Suprapubic skin (tissue), 4 donors: ENCODE measurements at regions not wholly inside any gene's neighbourhood (a gene's known extent, or its start where the extent isn't known, plus 50 kb on each side); places are given as distances from the start of the nearest gene placed in this dataset.

Source experiments
- DNase-seq, 2 donors: peaks; one replicate each; pipeline ENCODE4 v3.0.0-alpha.2; 2019; ENCODE audit warnings: low spot score in 2 of 2
- H3K27ac ChIP-seq: fragments of 200-600 bp; sonication (generic); one replicate; pipeline ENCODE4 v1.5.1; 2019
- H3K27me3 ChIP-seq: fragments of 200-600 bp; sonication (generic); one replicate; pipeline ENCODE4 v1.5.1; 2019
- H3K36me3 ChIP-seq: fragments of 200-600 bp; sonication (generic); one replicate; pipeline ENCODE4 v1.5.1; 2019
- H3K4me1 ChIP-seq: fragments of 200-600 bp; sonication (generic); one replicate; pipeline ENCODE4 v1.5.1; 2019
- H3K4me3 ChIP-seq: fragments of 200-600 bp; sonication (generic); one replicate; pipeline ENCODE4 v1.5.1; 2019; ENCODE audit warnings: mild to moderate bottlenecking
- H3K9me3 ChIP-seq: fragments of 200-600 bp; sonication (generic); one replicate; pipeline ENCODE4 v1.5.1; 2019
- EP300 ChIP-seq: sonication (generic); formaldehyde crosslinking; IDR thresholded peaks from one replicate; pipeline ENCODE4 v1.6.1; 2017; ENCODE audit warnings: antibody characterized with exemption
- POLR2A ChIP-seq, 2 donors: fragments of 450-650 bp; IDR thresholded peaks; one replicate each; pipeline ENCODE4 v1.6.1; 2017; ENCODE audit warnings: antibody characterized with exemption in 2 of 2, mild to moderate bottlenecking in 2 of 2, moderate library complexity in 2 of 2
- POLR2AphosphoS5 ChIP-seq, 3 donors: sonication (generic); formaldehyde crosslinking; IDR thresholded peaks; one replicate each; pipeline ENCODE4 v1.6.1; 2017; ENCODE audit warnings: antibody characterized with exemption in 3 of 3
- WGBS: methylation state at CpG from one replicate; pipeline ENCODE4 v1.1.5; 2018; 5-methylcytosine and 5-hydroxymethylcytosine counted together
- TF ChIP-seq, protein P1 (sequence below), 2 donors: fragments of 200-600 bp in 1 of 2; fragments of 450-650 bp in 1 of 2; sonication (generic) in 1 of 2; IDR thresholded peaks; one replicate each; pipeline ENCODE4 v1.5.1; 2016 to 2019; ENCODE audit warnings: antibody characterized with exemption in 2 of 2, mild to moderate bottlenecking in 1 of 2, moderate library complexity in 1 of 2

DNA sequence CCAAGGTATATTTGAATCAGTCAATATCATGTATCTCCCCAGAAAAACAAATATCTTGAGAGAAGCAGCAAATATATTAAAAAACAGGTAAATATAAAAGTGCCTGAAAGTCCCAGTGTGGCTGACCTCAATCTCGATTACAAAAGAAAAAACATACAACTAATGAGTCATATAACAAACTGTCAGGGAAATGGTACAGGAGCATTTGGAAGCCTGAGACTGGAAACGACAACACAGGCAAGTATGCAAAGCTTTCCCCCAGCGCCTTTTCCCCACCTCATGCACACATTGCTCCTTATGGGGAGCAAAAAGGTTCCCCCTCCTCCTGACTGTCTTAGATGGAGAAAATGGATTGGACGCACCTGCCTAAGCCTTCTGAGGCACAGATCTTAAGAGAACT lies 230.7 kb downstream of the TMX3 start:
- WGBS: 93% methylated on average over 4 of the region's 4 CpGs
- TF ChIP-seq POLR2AphosphoS5 (IDR thresholded peaks at IDR 0.05): no peak
- no peak for TF ChIP-seq EP300
- no peak for TF ChIP-seq POLR2A (IDR thresholded peaks at IDR 0.05)
- TF ChIP-seq, protein P1, sequence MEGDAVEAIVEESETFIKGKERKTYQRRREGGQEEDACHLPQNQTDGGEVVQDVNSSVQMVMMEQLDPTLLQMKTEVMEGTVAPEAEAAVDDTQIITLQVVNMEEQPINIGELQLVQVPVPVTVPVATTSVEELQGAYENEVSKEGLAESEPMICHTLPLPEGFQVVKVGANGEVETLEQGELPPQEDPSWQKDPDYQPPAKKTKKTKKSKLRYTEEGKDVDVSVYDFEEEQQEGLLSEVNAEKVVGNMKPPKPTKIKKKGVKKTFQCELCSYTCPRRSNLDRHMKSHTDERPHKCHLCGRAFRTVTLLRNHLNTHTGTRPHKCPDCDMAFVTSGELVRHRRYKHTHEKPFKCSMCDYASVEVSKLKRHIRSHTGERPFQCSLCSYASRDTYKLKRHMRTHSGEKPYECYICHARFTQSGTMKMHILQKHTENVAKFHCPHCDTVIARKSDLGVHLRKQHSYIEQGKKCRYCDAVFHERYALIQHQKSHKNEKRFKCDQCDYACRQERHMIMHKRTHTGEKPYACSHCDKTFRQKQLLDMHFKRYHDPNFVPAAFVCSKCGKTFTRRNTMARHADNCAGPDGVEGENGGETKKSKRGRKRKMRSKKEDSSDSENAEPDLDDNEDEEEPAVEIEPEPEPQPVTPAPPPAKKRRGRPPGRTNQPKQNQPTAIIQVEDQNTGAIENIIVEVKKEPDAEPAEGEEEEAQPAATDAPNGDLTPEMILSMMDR (IDR thresholded peaks at IDR 0.05): no peak
- H3K27ac ChIP-seq: no peak overlapping the region
- H3K27me3 ChIP-seq: no peaks in the 10 kb centered on the region
- no peaks in the 10 kb centered on the region for H3K4me1 ChIP-seq
- H3K9me3 ChIP-seq: no peaks in the 10 kb centered on the region
- no peaks in the 10 kb centered on the region for H3K36me3 ChIP-seq
- no peak overlapping the region for H3K4me3 ChIP-seq
- DNase-seq: no peak

DNA sequence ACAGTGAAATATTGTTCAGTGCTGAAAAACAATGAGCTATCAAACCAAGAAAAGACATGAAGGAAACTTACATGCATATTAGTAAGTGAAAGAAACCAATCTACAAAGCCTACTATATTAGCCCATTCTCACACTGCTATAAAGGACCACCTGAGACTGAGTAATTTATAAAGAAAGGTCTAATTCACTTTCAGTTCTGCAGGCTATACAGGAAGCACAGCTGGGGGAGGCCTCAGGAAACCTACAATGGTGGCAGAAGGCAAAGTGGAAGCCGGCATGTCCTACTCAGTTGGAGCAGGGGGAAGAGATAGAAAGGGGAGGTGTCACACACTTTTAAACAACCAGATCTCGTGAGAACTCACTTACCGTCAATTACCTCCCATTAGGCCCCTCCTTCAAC lies 232.1 kb downstream of the TMX3 start:
- Histone ChIP-seq H3K36me3 (no peaks in the 10 kb centered on the region), H3K4me3 (no peak overlapping the region), H3K27ac (no peak overlapping the region), H3K4me1 (no peaks in the 10 kb centered on the region), H3K27me3 (no peaks in the 10 kb centered on the region), H3K9me3 (no peaks in the 10 kb centered on the region)
- TF ChIP-seq POLR2AphosphoS5 (IDR thresholded peaks at IDR 0.05) (no peak), POLR2A (IDR thresholded peaks at IDR 0.05) (no peak), EP300 (no peak)
- TF ChIP-seq, protein P1 (IDR thresholded peaks at IDR 0.05): no peak
- WGBS: 80% methylated on average over 3 of the region's 3 CpGs
- DNase-seq: no peak

DNA sequence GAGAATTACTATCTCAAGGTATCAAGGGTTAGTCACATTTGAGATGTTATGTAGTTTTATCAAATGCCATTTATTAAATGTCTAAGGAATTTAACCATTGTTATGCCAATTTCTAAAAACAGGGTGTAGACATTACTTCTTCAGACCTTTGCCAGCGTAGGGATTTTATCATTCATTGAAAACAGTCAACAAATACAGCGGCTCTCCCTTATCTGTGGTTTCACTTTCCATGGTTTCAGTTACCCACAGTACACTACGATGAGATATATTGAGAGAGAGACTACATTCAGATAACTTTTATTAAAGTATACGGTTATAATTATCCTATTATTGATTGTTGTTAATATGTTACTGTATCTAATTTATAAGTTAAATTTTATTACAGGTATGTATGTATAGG lies 234.7 kb downstream of the TMX3 start:
- Histone ChIP-seq H3K36me3 (no peaks in the 10 kb centered on the region), H3K4me3 (no peak overlapping the region), H3K9me3 (no peaks in the 10 kb centered on the region), H3K4me1 (no peaks in the 10 kb centered on the region), H3K27ac (no peak overlapping the region), H3K27me3 (no peaks in the 10 kb centered on the region)
- TF ChIP-seq POLR2AphosphoS5 (IDR thresholded peaks at IDR 0.05) (no peak), POLR2A (IDR thresholded peaks at IDR 0.05) (no peak), EP300 (no peak)
- TF ChIP-seq, protein P1 (IDR thresholded peaks at IDR 0.05): no peak
- DNase-seq: no peak
- 92% methylated on average over 4 of the region's 4 CpGs for WGBS

GRCh38 chr18:68478246-68478645 lies 236.7 kb downstream of the TMX3 start:
- Histone ChIP-seq H3K36me3 (no peaks in the 10 kb centered on the region), H3K4me1 (no peaks in the 10 kb centered on the region), H3K4me3 (no peak overlapping the region), H3K27ac (no peak overlapping the region), H3K27me3 (no peaks in the 10 kb centered on the region), H3K9me3 (no peaks in the 10 kb centered on the region)
- TF ChIP-seq, protein P1 (IDR thresholded peaks at IDR 0.05): no peak
- no peak for TF ChIP-seq EP300
- TF ChIP-seq POLR2AphosphoS5 (IDR thresholded peaks at IDR 0.05): no peak
- TF ChIP-seq POLR2A (IDR thresholded peaks at IDR 0.05): no peak
- WGBS: 93% methylated on average over 2 of the region's 2 CpGs
- DNase-seq: no peak

DNA sequence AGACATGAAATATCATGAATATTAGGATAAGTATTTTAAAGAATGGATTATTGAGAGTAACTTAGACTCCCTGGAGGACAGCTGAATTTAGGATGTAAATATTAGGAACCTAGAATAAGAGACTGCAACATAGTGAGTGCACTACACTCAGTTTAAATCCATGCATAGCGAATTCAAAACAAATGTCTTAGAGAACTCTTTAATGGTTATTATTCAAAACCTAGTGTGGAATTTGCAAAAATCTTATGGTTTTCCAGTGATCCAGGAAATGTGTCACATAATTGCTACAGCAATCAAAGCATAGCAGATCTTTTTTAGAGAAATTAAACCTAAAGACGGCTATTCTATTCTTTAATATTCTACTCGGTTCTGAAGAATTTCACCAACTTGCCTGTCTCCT lies 239.0 kb downstream of the TMX3 start:
- H3K4me1 ChIP-seq: no peaks in the 10 kb centered on the region
- H3K27me3 ChIP-seq: no peaks in the 10 kb centered on the region
- WGBS: 75% methylated on average over 3 of the region's 3 CpGs

More for the DNA sequence above, 239.0 kb downstream of the TMX3 start:
- Histone ChIP-seq H3K36me3 (no peaks in the 10 kb centered on the region), H3K9me3 (no peaks in the 10 kb centered on the region), H3K4me3 (no peak overlapping the region), H3K27ac (no peak overlapping the region)
- TF ChIP-seq EP300: no peak
- TF ChIP-seq POLR2A (IDR thresholded peaks at IDR 0.05): no peak
- TF ChIP-seq, protein P1 (IDR thresholded peaks at IDR 0.05): no peak
- no peak for TF ChIP-seq POLR2AphosphoS5 (IDR thresholded peaks at IDR 0.05)
- no peak for DNase-seq
